ENCODE measurements at regions not wholly inside any gene's neighbourhood (a gene's known extent, or its start where the extent isn't known, plus 50 kb on each side); places are given as distances from the start of the nearest gene placed in this dataset.

DNA sequence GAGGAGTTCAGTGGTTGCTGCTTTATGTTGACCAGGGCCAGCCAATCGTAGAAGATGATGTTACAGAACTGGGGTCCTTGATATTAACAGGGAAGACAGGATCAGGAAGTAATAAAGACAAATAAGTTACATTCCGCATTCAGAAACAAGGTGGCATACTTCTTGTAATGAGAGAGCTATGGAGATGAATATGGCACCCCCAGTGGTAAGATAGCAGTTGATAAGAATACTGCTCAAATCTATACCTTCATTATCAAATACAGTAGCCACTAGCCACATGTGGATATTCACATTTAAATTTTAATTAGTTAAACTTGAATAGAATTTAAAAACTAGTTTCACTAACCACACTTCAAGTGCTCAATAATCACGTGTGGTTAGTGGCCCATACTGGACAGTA is 290.4 kb upstream of the RBMS1 start:
- no peaks in the 10 kb centered on the region for H3K27me3 ChIP-seq (ENCODE audit: control insufficient read depth in 3 of 3, insufficient read depth in 3 of 3, low read length in 2 of 3)
- no peaks in the 10 kb centered on the region for H3K36me3 ChIP-seq (ENCODE audit: control insufficient read depth in 4 of 4, insufficient read depth in 4 of 4, low read length in 4 of 4)
- TF ChIP-seq, protein P1, sequence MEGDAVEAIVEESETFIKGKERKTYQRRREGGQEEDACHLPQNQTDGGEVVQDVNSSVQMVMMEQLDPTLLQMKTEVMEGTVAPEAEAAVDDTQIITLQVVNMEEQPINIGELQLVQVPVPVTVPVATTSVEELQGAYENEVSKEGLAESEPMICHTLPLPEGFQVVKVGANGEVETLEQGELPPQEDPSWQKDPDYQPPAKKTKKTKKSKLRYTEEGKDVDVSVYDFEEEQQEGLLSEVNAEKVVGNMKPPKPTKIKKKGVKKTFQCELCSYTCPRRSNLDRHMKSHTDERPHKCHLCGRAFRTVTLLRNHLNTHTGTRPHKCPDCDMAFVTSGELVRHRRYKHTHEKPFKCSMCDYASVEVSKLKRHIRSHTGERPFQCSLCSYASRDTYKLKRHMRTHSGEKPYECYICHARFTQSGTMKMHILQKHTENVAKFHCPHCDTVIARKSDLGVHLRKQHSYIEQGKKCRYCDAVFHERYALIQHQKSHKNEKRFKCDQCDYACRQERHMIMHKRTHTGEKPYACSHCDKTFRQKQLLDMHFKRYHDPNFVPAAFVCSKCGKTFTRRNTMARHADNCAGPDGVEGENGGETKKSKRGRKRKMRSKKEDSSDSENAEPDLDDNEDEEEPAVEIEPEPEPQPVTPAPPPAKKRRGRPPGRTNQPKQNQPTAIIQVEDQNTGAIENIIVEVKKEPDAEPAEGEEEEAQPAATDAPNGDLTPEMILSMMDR (IDR thresholded peaks at IDR 0.05; ENCODE audit: control extremely low read depth, extremely low read depth), result no peak
- H3K9ac ChIP-seq (ENCODE audit: insufficient read depth in 1 of 2, low read length in 2 of 2), result no peak overlapping the region
- no peaks in the 10 kb centered on the region for H3K4me1 ChIP-seq (ENCODE audit: control insufficient read depth in 5 of 5, insufficient read depth in 5 of 5, low read length in 5 of 5)
- H3K27ac ChIP-seq (ENCODE audit: low read depth in 1 of 2, low read length in 1 of 2), result no peak overlapping the region
- peaks cover 0 to 8% (median 3%) of the 10 kb centered on the region in 4 donors for H3K9me3 ChIP-seq (ENCODE audit: control insufficient read depth in 4 of 4, insufficient read depth in 3 of 4, low read length in 3 of 4)
- no peak for ATAC-seq (ENCODE audit: insufficient read depth, low FRiP score)
- no peak overlapping the region for H3K4me3 ChIP-seq
- DNase-seq, result no peak
- WGBS, 2 donors, result 95% methylated on average over 3 of the region's 3 CpGs

DNA sequence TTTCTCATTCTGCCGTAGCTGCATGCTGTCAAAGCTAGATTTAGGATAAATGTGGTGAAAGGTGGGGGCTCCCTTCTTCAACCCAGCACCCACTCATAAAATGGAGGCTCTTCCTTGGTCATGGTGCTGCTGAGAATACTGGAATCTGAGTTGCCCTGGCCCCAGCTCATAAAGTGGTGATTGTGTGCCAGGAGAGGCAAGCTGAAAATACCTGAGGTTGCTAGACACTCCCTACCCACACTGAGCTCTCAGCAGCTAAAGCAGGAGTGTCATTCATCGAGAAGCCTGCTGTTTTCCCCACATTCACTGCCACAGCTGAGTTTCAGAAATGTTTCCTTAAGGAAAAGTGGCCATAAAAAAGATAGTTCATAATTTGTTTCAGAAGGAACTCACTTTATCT is 297.1 kb upstream of the RBMS1 start:
- WGBS, 2 donors, result 78 to 88% methylated on average over 2 of the region's 2 CpGs
- no peaks in the 10 kb centered on the region for H3K36me3 ChIP-seq (ENCODE audit: control insufficient read depth in 4 of 4, insufficient read depth in 4 of 4, low read length in 4 of 4)
- H3K9ac ChIP-seq (ENCODE audit: insufficient read depth in 1 of 2, low read length in 2 of 2), result no peak overlapping the region
- H3K4me1 ChIP-seq (ENCODE audit: control insufficient read depth in 5 of 5, insufficient read depth in 5 of 5, low read length in 5 of 5), result peaks cover 0 to 2% (median 0%) of the 10 kb centered on the region in 5 donors
- H3K27ac ChIP-seq (ENCODE audit: low read depth in 1 of 2, low read length in 1 of 2), result no peak overlapping the region
- peaks cover 0 to 1% (median 0%) of the 10 kb centered on the region in 4 donors for H3K9me3 ChIP-seq (ENCODE audit: control insufficient read depth in 4 of 4, insufficient read depth in 3 of 4, low read length in 3 of 4)
- TF ChIP-seq, protein P1 (IDR thresholded peaks at IDR 0.05; ENCODE audit: control extremely low read depth, extremely low read depth), result no peak
- DNase-seq, result peak in 1 of 3 donors; percentile 20
- no peak for ATAC-seq (ENCODE audit: insufficient read depth, low FRiP score)
- no peaks in the 10 kb centered on the region for H3K27me3 ChIP-seq (ENCODE audit: control insufficient read depth in 3 of 3, insufficient read depth in 3 of 3, low read length in 2 of 3)
- no peak overlapping the region for H3K4me3 ChIP-seq

DNA sequence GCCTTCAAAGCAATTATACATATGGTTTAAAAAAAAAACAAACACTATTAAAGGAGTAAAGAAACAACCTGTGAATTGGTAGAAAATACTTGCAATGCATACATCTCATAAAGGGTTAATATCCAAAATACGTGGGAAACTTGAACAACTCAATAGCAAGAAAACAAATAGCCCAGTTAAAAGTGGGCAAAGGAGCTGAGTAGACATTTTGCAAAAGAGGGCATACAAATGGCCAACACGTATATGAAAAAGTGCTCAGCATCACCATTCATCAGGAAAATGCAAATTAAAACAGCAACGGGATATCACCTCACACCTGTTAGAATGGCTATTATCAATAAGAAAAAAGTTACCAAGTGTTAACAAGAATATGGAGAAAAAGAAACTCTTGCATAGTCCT is 298.3 kb upstream of the RBMS1 start:
- TF ChIP-seq, protein P1 (IDR thresholded peaks at IDR 0.05; ENCODE audit: control extremely low read depth, extremely low read depth), result no peak
- DNase-seq (no peak), ATAC-seq (ENCODE audit: insufficient read depth, low FRiP score) (no peak)
- H3K27me3 ChIP-seq (ENCODE audit: control insufficient read depth in 3 of 3, insufficient read depth in 3 of 3, low read length in 2 of 3), result no peaks in the 10 kb centered on the region
- peaks cover 0 to 2% (median 0%) of the 10 kb centered on the region in 4 donors for H3K9me3 ChIP-seq (ENCODE audit: control insufficient read depth in 4 of 4, insufficient read depth in 3 of 4, low read length in 3 of 4)
- H3K4me1 ChIP-seq (ENCODE audit: control insufficient read depth in 5 of 5, insufficient read depth in 5 of 5, low read length in 5 of 5), result peaks cover 0 to 2% (median 0%) of the 10 kb centered on the region in 5 donors
- no peak overlapping the region for H3K9ac ChIP-seq (ENCODE audit: insufficient read depth in 1 of 2, low read length in 2 of 2)
- H3K36me3 ChIP-seq (ENCODE audit: control insufficient read depth in 4 of 4, insufficient read depth in 4 of 4, low read length in 4 of 4), result no peaks in the 10 kb centered on the region
- no peak overlapping the region for H3K27ac ChIP-seq (ENCODE audit: low read depth in 1 of 2, low read length in 1 of 2)
- WGBS, 2 donors, result 80 to 89% methylated on average over 3 of the region's 3 CpGs
- no peak overlapping the region for H3K4me3 ChIP-seq

DNA sequence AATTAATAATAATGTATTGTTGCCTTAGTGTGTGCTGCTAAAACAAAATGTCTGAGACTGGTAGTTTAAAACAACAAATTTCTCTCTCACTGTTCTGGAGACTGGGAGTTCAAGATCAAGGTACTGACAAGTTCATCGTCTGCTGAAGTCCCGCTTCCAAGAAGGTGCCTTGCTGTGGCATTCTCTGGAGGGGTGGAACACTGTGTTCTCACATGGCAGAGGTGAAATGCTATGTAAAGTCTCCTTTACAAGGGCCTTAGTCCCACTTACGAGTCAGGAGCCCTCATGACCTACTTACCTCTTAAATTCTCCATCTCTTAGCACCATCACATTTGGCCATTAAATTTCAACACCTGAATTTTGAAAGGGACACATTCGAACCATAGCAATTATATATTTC is 299.2 kb upstream of the RBMS1 start:
- DNase-seq (no peak), ATAC-seq (ENCODE audit: insufficient read depth, low FRiP score) (no peak)
- no peaks in the 10 kb centered on the region for H3K36me3 ChIP-seq (ENCODE audit: control insufficient read depth in 4 of 4, insufficient read depth in 4 of 4, low read length in 4 of 4)

More for the DNA sequence above, 299.2 kb upstream of the RBMS1 start:
- Histone ChIP-seq H3K4me1 (ENCODE audit: control insufficient read depth in 5 of 5, insufficient read depth in 5 of 5, low read length in 5 of 5) (peaks cover 0 to 2% (median 0%) of the 10 kb centered on the region in 5 donors), H3K27ac (ENCODE audit: low read depth in 1 of 2, low read length in 1 of 2) (no peak overlapping the region), H3K4me3 (no peak overlapping the region), H3K9ac (ENCODE audit: insufficient read depth in 1 of 2, low read length in 2 of 2) (no peak overlapping the region), H3K9me3 (ENCODE audit: control insufficient read depth in 4 of 4, insufficient read depth in 3 of 4, low read length in 3 of 4) (peaks cover 0 to 3% (median 0%) of the 10 kb centered on the region in 4 donors), H3K27me3 (ENCODE audit: control insufficient read depth in 3 of 3, insufficient read depth in 3 of 3, low read length in 2 of 3) (no peaks in the 10 kb centered on the region)
- TF ChIP-seq, protein P1 (IDR thresholded peaks at IDR 0.05; ENCODE audit: control extremely low read depth, extremely low read depth), result no peak
- 57 to 75% methylated on average over 4 of the region's 4 CpGs for WGBS, 2 donors
